EL (cell line): ENCODE measurements at regions not wholly inside any gene's neighbourhood (a gene's known extent, or its start where the extent isn't known, plus 50 kb on each side); places are given as distances from the start of the nearest gene placed in this dataset.
"Not testable (repeated sequence)": the region's sequence is repeated elsewhere in the genome, so short reads cannot be mapped to it uniquely, and the experiment has no call there.

Experiments
- DNase-seq: peaks from one replicate; pipeline ENCODE4 v3.0.0-alpha.2; 2016

- no peak for DNase-seq
Observed at GRCh38 chr19:29048873-29049272, 164.1 kb downstream of the UQCRFS1 start.

GRCh38 chr19:29045679-29046254 lies 167.2 kb downstream of the UQCRFS1 start:
- DNase-seq = no peak

GRCh38 chr19:29044037-29044436 lies 168.9 kb downstream of the UQCRFS1 start:
- no peak for DNase-seq

- no peak for DNase-seq
Observed at GRCh38 chr19:29042450-29042849, 170.5 kb downstream of the UQCRFS1 start.

- DNase-seq = no peak
Observed at GRCh38 chr19:29040951-29041350, 172.0 kb downstream of the UQCRFS1 start.

DNA sequence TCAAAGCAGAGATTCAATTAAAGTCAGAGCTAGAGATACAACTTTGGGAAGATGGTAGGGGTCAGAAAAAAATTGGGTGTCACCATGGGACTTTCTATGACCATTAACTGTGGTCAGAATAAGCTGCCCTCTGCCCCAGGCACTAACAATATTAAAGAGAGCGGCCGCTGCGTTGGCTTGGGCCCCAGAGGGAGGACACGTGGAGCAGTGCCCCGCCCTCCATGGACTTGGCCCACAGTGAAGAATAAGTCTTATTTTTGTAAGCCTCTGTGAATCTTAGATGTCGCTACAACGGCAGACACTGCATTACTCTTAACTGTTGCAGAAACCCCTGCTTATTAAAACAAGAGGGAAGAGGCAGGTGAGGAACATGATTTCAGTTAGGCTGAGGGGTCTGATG lies 172.7 kb downstream of the UQCRFS1 start:
- DNase-seq = no peak

- not testable (repeated sequence) for DNase-seq
Observed at GRCh38 chr19:29039036-29039435, 173.9 kb downstream of the UQCRFS1 start.

DNA sequence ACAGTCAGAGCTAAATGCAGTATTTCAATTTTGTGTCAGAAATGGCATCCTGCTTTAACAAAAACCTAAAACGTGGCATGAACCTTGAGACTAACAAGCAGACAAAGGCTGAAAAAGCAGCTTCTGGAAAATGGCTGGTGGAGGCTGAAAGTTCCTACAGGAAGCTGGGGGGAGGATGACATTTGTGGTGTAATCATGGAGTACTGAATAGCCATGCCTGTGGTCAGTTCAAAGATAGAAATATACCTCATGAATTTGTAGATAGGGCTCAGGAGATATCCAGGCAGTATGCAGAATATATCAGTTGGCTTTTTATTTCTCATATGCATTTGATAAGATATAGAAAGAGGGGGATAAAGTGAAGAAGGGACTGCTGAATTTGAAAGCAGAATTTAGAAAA lies 181.7 kb downstream of the UQCRFS1 start:
- DNase-seq = no peak

DNA sequence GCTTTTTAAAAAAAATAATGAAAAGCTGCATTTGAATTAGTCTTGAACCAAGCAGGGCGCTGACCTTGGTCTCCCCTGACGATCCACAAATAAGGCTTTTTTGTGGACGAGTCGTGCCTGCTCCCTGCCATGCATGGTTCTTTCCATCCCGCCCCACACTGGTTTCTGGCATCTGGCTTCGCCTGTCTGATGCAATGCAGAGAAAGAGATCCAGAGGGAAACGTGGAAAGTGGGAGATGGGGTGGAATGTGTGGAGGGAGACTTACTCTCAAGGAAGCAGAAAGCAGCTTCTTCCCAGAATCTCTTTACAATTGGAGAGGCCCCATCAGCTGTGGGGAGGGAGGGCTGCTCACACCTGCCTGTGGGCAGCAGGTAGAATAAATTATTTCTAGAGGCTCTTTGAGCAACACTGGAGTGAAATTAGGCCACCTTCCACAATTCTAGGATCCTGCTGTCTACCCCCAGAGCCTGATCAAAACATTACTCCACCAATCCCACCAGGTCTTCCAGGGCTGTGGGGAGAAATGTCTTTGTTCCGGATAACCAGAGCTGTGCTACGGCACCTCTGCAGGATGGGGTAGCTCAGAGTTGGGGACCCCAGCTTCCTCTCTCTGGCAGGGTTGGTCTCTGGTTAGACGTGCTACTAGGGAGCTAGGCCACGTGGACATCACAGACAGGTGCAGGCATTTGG lies 183.5 kb downstream of the UQCRFS1 start:
- peak; percentile 5 for DNase-seq

GRCh38 chr19:29022599-29022998 lies 190.4 kb downstream of the UQCRFS1 start:
- DNase-seq = no peak

- no peak for DNase-seq
Observed at GRCh38 chr19:29022165-29022564, 190.8 kb downstream of the UQCRFS1 start.

- DNase-seq = no peak
Observed at GRCh38 chr19:29021232-29021916, 191.6 kb downstream of the UQCRFS1 start.

- no peak for DNase-seq
Observed at GRCh38 chr19:29019403-29019802, 193.5 kb downstream of the UQCRFS1 start.

DNA sequence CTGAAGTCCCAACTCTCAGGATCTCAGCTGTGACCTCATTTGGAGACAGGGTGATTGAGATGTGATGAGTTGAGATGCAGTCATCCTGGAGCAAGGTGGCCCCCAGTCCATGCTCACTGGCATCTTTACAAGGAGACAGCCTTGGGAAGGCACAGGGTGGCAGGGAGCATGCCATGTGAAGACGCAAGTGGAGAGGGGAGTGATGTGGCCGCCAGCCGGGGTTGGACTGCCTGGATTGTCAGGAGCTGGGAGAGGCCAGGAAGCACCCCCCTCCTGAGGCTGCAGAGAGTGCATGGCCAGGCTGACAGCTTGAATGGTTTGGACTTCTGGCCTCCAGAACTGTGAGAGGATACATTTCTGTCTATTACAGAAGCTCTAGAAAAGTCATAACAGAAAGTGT lies 194.4 kb downstream of the UQCRFS1 start:
- no peak for DNase-seq

GRCh38 chr19:29017788-29018187 lies 195.2 kb downstream of the UQCRFS1 start:
- DNase-seq = no peak

DNA sequence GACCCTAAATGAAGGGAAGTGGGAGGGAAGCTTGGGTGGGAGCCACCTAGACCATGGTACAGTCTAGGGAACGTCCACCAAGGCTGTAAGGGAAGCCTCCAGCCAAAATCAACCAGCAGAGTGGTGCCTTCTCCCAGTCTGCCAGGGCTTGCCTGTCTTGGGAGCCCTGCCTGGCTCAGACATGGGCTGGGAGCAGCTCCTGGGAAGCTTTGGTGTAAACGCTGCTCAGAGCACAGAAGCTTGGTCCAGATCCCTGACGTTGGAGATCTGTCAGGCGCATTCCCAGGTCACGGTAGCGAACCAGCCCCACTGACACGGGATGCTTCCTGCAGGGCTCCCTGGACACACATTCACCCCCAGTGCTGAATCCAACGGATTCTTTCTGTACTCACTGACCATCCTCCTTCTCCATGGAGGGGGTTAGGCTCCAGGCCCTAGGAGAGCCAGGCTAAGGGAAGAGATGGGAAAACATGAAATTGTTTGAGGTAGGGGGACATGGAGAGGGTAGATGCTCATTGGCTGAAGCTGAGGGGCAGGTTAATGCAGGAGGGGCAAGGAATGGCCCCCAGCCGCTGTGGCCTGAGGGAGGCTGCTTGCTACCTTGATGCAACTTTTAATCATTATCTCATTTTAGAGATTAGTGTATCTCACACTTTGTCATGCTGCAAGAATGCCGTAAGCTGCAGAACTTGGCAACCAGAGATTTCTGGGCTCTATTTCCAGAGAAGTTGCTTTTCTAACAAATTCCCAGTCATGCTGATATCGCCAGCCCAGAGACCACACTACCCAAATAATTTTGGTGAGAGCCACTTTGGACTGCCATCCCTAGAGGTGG lies 195.8 kb downstream of the UQCRFS1 start:
- no peak for DNase-seq

DNA sequence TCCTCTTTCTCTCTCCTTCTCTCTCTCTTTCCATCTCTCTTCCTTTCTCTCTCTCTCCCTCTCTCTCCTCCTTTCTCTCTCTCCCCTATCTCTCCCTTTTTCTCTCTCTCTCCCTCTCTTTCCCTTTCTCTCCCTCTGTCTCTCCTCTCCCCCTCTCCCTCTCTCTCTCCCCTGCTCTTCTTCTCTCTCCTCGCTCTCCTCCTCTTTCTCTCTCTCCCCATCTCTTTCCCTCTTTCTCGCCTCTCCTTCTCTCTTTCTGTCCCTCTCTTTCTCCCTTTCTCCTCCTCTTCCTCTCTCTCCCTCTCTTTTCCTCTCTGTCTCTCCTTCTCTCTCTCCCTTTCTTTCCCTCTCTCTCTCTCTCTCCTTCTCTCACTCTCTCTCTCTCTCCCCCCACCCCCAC lies 196.6 kb downstream of the UQCRFS1 start:
- no peak for DNase-seq

DNA sequence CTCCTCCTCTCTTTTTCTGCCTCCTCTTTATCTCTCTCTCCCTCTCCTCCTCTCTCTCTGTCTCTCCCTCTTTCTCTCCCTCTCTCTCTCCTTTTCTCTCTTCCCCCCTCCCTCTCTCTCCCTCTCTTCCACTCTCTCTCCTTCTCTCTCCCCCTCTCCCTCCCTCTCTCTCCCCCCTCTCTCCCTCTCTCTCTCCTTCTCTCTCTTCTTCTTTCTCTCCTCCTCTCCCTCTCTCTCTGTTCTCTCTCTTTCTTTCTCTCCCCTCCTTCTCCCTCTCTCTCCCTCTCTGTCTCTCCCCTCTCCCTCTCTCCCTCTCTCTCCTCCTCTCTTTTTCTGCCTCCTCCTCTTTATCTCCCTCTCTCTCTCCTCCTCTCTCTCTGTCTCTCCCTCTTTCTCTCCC lies 197.4 kb downstream of the UQCRFS1 start:
- DNase-seq = no peak

DNA sequence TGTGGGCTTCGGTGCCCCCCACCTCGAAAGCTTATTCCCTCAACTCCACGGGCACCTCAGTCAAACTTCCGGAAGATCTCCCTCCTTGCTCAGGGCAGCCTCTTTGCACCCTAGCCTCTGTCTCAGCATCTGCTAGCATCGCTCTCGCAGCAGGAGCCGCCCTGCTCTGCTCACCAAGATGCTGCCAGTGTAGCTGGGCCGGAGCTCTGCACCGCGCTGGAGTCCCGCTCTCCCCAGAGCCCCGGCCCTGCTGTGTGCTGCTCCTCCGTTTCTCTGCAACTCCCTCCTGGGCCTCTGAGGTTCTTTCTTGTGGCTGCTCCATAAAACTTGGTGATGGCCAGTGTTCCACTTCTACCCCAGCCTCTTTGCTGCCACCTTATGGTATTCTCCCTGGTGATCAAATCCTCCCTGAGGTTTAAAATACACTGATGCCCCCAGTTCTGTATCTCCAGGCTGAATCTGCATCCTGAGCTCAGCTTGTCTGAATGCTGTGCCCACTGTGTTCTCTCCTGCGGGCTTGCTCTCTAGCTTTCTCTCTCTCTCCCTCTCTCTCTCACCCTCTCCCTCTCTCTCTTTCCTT lies 198.0 kb downstream of the UQCRFS1 start:
- no peak for DNase-seq

DNA sequence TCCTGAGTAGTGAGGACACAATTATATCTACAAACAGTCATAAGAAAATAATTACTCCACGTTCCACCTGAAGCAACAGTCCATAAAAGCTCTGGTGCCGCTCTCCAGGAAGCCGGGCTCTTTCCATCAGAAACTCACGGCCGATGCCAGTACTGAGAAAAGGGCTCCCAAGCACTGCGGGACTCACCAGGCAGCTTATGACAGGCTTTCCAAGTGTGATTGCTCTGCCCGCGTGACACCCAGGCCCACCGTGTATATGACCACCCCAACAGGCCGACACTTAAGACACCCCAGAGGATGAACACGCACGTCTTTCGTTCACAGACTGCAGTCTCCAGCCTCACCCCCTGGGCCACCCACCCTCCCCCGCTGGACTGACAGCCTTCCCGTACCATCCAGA lies 199.0 kb downstream of the UQCRFS1 start:
- DNase-seq = no peak

- DNase-seq = no peak
Observed at GRCh38 chr19:29013325-29013724, 199.6 kb downstream of the UQCRFS1 start.

- DNase-seq = no peak
Observed at GRCh38 chr19:29012457-29012856, 200.5 kb downstream of the UQCRFS1 start.

- no peak for DNase-seq
Observed at GRCh38 chr19:29010276-29010675, 202.7 kb downstream of the UQCRFS1 start.
